ENCODE measurements at regions not wholly inside any gene's neighbourhood (a gene's known extent, or its start where the extent isn't known, plus 50 kb on each side); places are given as distances from the start of the nearest gene placed in this dataset.
A peak's percentile ranks its signal among the peaks of the same experiment; 100 is the strongest.
"Not testable (repeated sequence)": the region's sequence is repeated elsewhere in the genome, so short reads cannot be mapped to it uniquely, and the experiment has no call there.

DNA sequence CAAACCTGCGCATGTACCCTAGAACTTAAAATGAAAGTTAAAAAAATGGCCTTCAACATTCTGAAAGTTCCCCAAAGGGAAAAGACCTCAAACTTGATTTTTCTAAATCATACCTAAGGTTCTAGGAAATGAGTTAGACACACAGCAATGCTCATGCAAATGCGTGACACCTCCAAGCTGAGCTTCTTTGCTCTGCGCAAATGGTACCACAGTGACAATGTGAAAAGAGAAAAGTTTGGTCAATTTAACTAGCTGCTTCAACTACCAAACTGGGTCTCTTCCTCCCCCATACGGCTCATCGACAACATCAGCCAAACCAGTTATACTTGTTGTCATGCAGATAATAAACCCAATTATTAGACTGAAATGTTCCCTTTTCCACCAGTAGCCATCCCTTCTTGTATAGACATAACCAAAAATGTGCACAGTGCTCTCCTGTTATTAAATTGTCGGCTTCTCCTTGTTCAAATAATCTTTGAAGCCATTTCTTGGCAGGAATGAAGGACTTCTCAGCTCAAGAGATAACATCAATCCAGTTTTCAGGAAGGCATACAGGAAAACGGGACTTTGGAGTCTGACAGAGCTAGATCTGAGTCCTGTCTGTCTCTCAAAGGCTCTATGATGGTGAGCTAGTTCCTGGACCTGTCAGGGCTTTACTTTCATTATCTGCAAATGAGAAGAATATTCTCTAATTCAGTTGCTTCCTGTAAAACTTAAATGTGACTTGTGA, 185.6 kb upstream of the NR3C1 start:
- DNase-seq, result no peak

DNA sequence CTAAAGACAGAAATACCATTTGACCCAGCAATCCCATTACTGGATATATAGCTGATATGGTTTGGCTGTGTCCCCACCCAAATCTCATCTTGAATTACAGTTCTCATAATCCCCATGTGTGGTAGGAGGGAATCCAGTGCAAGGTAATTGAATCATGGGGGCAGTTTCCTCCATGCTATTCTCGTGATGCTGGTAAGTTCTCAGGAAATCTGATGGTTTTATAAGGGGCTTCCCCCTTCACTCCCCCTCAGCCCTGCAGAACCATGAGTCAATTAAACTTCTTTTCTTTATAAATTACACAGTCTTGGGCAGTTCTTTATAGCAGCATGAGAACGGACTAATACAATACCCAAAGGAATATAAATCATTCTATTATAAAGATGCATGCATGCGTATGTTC, 184.6 kb upstream of the NR3C1 start:
- DNase-seq, result not testable (repeated sequence)

DNA sequence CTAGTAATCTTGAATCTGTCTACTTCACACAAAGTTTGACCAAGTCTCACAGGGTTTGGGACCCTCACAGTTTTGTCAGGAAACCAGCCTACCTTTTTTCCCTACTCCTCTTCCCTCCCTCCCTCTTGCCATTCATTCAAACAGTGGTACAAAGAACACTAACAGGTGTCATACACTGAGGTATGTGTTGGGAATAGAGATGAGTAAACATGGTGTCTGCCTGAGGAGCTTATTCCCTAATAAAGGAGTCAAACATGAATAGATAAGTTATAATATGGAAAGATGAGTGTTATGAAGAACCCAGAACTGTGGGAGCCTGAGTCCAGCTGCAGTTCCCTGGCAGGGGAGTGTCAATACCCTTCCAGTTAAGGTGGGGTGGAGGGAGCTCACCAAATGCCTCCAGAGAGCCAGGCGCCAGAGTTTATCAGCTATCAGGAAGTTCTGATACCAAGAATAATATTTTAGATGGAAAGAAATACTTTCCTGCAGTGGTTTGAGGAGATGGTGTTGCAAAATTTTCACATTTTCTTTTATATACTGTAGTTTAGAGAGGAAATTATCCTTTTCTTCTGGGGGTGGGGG, 183.4 kb upstream of the NR3C1 start:
- no peak for DNase-seq

DNA sequence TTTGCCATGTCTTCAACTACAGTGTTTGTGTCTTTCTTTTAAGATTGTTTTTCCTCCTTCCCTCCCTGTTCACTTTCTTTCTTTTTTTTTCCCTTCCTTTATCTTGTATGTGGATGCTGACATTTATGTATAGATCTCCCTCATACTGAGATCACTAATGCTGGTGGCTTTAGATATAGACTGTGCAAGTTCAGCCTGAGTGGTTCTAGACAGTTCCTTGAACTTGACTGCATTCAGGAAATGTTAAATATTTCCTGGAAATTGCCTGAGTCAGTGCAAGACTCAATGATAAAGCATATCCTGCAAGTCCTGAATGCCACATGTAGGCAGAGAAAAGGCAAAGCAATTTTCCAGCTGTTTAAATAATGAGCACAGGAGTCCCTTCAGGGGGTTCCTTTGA, 182.5 kb upstream of the NR3C1 start:
- no peak for DNase-seq

DNA sequence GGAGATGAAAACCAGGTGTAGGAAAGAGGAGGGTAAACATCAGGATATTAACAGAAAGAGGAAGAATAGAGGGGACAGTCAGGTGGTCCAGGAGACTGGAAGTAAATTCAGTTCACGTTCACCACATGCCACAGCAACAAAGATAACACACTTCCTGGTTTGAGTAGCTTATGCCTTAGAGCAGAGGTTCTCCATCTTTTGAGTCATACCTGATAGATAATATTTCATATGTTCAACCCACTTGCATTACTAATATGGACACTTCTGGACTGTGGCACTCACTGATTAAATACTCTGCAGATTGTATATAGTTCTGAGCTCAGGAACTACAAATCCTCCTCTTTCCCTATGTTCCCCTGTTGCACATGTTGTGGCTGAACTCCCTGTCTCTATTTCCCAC, 179.9 kb upstream of the NR3C1 start:
- no peak for DNase-seq

DNA sequence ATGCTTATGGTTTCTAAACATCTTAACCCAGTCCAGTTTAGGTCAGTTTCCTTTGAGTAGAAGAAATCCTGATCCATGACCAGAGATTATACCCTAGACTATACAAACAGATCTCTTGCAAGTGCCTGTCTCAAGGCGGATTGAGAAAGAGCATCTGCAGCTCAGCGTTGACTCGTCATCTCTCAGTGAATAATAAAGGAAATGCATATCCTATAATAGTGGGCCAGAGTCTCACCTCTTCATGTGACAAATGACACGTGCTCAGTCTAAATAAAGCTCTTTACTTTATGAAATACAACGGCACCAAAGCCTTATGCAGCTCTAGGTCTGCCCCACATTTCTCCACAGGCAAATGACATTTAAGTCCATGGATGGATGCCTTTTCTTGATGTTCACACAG, 179.4 kb upstream of the NR3C1 start:
- no peak for DNase-seq

DNA sequence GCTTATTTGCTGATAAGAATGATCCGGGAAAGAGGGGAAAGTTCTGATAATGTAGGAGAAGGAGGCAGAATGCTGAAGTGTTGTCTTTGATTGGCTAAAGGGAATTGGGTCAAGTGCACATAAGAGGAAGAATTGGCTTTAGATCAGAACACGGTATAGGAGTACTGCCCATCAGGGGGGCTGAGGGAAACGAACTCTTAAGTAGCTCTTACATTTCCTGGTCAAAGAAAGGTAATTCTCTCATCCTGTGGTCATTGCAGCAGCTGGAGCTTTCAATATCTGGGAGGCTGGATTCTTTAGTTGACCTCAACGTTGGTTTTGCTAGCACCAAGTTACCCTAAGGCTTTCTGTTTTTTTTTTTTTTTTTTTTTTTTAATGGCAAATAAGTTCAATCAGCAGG, 178.7 kb upstream of the NR3C1 start:
- DNase-seq, result no peak

DNA sequence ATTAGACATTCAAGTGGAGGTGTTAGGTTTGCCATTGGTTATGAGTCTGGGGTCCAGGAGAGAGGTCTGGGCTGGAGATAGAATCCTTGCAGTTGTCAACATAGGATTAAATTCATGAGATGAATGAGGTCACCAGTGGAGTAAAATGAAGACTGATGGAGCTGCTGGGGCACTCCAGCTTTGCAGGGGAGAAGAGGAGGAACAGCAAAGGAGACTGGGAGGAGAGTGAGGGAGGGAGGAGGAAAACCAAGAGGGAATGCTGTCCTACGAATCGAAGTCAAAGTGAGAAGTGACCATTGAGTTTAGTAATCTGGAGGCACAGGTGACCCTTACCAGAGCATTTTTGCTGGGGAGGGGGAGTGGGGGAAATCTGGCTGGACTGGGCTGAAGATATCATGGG, 178.2 kb upstream of the NR3C1 start:
- no peak for DNase-seq

DNA sequence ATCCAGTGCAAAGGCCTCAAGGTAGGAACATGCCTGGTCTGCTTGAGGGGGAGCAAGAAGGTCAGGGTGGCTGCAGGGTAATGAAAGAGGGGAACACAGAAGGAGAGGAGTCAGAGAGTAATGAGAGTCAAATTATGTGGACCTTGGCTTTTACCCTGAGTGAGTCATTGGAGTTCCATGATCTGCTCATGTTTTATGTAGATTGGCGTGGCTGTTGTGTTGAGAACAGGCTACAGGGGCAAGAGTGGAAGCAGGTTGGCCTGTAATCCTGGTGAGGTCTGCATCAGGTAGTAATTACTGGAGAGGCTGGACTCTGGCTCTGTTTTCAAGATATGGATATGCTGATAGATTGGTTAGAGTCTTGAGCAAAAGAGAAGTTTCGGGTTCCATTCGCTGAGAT, 177.7 kb upstream of the NR3C1 start:
- no peak for DNase-seq

DNA sequence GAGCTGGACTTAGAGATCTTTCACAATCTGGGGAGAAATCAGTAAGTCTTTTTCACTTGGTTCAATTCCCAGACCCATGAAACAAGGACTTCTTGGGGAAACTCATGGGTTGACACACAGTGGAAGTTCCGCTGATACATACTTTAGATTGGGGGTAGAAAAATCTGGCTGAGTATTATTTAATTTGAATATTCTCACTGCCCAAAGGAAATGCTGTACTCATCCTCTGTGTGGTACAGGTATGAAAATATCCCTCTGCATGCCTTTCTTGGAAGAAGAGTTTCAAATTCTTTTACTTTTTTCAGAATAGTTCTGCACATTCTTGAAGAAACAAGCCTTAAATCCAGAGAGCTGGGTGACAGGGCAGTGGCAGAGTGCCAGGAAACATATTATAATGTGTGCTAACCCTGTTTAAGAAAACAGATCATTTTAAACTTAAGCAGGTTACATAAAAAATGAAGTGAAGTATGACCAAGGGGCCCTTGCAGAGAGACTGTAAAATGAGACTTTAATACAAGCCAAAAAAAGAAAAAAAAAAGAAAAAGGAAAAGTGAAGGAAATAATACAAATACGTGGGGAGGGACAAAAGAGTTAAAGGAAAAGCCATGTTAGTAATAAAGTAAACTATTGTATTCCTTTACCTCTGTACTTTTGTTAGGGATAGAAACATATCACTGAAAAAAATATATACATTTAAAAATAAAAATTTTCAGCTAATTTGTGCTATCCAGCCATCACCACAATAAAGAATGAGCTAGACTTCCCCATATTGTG, 173.4 kb upstream of the NR3C1 start:
- no peak for DNase-seq

DNA sequence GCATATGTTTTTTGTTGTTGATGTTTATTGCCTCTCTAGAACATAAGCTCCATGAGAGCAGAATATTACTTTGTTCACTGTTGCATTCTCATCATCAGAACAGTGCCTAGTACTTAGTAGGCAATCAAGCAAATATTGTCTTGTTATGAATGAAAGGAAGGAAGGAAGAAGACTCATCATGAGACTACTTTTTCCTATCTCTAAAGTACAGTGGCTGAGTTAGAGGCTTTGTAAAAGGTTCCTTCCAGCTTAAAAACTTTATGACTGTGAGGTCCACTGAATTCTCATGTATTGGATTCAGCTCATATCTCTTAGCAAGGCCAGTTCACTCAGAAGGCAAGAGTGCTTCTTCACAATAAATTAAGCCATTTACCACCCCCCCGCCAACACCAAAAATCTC, 171.8 kb upstream of the NR3C1 start:
- no peak for DNase-seq

DNA sequence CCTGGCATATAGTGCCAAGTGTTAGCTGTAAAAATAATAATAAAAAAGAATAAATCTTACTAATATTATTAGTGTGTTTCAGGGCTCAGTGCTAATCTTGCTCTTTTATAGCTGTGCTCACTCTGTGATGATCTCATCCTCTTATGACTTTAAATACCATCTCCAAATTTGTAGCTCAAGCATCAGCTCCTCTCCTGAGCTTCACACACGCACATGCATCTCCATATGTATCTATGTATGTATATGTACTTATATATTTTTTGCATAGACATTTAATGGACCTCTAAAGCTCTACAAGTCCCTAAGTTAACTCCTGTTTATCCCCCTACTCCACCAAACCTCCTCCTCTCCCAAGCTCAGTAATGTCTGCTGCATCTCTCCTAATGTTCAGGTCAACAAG, 170.8 kb upstream of the NR3C1 start:
- no peak for DNase-seq

DNA sequence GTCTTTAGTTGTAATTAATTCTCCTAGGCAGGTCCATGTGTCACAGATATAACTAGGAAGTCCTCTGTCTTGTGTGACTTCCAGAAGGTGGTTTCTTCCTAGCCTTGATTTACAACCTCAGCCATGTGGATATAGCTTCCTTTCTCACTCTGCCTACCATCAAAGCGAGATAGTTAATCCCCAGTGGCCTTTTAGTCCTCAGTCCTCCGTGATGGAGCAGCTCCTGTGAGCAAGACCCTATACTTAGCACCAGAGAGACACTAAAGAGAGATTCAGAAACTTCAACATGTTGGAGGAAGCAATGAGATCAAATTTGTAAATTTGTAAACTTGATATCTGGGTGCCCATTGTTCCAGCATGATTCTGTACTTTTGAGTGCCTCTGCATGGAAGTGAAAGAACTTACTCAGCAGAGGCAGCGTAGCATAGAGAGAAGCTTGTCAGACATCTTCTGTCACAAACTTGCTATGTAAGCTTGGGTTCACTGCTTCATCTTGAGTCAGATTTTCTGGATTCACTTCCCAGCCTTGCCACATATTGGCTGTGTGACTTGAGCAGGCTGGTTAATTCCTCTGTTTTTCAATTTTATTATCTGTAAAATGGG, 170.2 kb upstream of the NR3C1 start:
- DNase-seq, result peak in 1 of 58 donors; percentile 15

DNA sequence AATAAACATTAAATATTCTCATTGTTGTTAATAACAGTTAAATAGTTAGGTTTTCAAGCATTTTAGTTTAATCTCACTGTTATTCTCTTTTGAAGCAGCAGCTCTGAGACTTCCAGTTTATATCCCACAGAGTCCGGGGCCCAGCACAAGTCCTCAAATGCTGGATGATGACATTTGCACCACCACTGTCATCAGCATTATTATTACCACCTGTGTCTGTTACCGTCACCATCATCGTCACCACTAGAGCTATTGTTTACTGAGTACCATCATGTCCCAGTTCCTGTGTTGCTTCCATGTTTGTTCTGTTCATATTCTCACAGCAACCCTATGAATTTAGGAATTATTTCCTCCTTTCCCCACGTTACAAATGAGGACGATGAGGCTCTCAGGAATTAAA, 169.2 kb upstream of the NR3C1 start:
- DNase-seq, result no peak

DNA sequence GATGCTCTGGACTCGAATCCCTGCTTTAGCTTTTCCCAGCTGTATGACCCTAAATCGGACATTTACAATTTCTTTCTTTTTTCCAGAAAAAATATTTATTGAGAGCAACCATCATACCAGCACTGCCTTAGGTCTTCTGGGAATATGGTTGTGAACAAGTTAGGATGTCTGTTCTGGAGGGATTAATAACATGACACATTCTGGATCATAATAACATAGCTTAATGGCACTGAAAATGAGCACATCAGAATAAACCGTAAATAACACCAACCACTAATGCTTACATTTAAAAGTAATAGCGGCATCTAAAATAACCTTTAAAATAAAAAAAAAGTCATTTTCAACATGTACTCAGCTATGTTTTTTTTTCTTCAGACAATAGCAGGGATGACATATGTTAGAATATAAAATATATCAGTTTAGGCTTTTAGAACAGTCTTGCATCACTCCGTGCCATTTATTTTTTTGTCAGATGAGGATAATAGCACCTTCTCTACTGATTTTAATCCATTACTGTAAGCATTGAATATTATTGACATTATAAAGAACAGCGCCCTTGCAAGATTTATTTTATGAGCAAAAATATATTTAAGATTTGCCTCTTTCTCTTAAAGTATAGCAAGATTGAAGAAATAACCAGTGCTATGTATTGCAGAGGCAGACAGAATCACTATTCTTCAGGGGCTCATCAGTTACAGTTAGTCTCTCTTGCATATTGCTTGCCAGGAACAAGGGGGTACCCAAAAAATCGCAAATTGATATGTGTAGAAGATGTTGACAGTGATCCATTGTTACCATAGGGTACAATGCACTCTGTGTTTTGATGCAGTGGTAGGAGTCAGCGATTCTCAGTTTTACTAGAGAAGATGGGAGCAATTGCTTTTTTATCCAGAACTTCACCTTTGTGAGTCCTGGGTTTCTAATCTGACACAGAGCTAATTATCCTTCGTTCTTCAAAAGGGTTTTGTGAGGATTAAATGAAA, 168.4 kb upstream of the NR3C1 start:
- no peak for DNase-seq

DNA sequence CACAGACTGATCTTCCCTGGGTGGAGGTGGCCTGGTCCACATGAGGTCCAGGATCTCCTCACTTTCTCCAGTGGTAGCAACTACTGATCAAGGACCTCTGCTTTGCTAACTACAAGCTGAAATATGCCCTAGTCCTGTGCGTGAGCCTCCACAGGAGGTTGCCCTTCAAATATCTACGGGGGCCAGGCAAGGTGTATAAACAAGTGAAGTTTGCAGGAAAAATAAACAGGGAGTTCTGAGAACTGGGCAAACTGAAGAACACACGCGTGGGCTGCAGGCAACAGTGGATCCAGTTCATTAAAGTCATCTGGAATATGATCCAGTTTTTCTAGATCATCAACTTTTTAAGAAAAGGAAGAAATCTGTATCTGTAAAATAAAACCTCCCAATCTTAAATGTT, 167.5 kb upstream of the NR3C1 start:
- no peak for DNase-seq

DNA sequence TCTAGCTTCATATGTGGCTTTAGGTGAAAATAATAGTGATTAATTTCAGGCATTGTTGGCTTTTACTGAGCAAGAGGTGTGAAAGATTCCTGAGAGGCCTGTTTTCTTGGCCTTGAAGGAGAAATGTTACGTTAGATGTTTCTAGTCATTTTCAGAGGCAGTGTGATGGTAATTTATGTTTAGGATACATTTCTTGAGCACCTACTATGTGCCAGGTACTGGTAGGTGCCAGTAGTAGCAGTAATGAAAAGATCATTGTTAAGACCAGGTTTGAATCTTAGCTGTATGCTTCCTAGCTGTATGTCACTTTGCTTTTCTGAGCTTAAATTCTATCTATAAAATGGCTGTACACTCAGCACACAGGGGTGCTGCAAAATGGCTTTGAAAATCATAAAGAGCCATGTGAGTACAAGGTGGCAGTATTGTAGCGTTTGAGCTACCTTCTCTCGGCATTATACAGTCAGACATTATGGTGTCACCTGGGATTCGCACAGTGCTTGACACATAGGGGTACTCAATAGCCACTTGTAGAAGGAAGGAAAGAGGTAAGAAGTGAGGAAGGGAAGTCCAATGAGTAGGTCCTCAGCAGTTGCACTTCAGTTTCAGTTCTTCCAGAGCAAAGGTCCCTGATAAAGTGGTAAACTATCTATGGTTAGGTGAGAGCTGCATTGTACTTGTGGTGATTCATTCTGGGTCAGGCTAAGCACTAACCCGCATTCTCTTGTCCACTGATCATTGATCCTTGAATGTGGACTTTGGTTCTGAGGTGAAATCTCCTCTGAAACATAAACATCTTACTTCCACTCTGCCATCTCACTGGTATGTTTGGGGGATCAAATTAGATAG, 166.5 kb upstream of the NR3C1 start:
- DNase-seq, result no peak

DNA sequence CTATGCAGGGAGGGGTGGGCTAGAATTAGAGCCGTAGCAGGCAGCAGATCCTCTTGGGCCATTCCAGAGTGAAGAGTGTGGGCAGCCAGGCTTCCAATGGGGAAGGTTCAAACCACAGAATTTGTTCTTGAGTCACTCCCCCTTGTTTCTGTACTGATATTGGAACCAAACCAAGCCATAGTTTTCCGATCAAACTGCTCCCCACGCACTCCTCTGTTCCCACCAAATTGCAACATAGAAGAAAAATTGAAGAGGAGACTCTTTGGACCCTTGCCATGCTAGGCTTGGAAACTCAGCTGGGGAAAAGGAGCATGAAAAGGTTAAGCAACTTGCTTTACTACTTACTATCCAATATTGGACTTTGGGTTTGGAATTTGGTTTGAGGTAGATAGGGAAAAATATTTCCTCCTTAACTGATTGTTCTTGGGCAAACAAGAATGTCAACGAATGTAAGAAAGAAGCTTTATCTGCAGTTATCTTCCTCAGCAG, 165.8 kb upstream of the NR3C1 start:
- no peak for DNase-seq

DNA sequence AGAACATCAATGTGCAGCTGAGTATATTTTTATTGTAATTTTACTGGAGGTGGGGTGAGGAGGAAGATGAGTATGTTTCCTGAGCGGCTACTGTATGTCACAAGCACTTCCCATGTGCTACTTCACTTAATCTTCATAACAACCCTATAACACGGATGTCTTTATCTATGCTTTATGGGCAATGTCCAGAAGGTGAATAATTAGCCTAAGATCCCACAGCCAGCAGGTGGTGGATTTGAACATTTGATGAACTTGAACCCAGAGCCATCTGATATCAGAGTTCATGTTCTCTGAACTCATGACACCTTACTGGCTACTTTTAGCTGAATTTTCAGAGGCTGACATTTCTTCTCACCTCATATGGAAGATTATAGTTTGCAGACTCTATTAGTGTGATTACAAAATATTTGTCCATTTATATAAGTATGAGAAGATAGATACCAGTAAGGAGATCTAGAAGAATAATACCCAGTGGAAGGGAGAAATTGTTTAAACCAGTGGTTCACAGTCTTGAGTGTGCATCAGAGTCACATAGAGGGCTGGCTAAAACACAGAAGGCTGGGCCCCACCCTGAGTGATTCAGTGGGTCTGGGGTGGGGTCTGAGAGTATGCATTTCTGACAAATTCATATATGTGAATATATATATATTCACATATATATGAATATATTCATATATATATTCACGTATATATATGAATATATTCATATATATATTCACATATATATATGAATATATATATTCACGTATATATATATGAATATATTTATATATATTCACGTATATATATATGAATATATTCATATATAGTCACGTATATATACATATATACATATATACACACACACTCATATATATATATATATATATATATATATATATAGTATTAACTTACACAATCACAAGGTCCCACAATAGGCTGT, 164.4 kb upstream of the NR3C1 start:
- DNase-seq, result no peak

Data from anterior cingulate cortex (tissue), 58 donors.